ENCODE measurements at regions not wholly inside any gene's neighbourhood (a gene's known extent, or its start where the extent isn't known, plus 50 kb on each side); places are given as distances from the start of the nearest gene placed in this dataset.
"Not testable (repeated sequence)": the region's sequence is repeated elsewhere in the genome, so short reads cannot be mapped to it uniquely, and the experiment has no call there.

- no peak for DNase-seq
These were observed 197.6 kb upstream of the CFAP20DC start for GRCh38 chr3:59247402-59247841.

- DNase-seq: no peak
These were observed 197.0 kb upstream of the CFAP20DC start for GRCh38 chr3:59246719-59247401.

- no peak for DNase-seq
These were observed 196.2 kb upstream of the CFAP20DC start for GRCh38 chr3:59245859-59246501.

- no peak for DNase-seq
These were observed 195.6 kb upstream of the CFAP20DC start for GRCh38 chr3:59245300-59245858.

- no peak for DNase-seq
These were observed 194.5 kb upstream of the CFAP20DC start for GRCh38 chr3:59244343-59244742.

- no peak for DNase-seq
These were observed 193.7 kb upstream of the CFAP20DC start for GRCh38 chr3:59243476-59243875.

GRCh38 chr3:59240666-59241255, 190.9 kb upstream of the CFAP20DC start:
- peak; percentile 22 for DNase-seq

GRCh38 chr3:59237121-59237520, 187.3 kb upstream of the CFAP20DC start:
- DNase-seq: no peak

- DNase-seq: no peak
These were observed 185.8 kb upstream of the CFAP20DC start for GRCh38 chr3:59235634-59236012.

GRCh38 chr3:59234884-59235633, 185.2 kb upstream of the CFAP20DC start:
- no peak for DNase-seq

- not testable (repeated sequence) for DNase-seq
These were observed 180.6 kb upstream of the CFAP20DC start for GRCh38 chr3:59230379-59230778.

- DNase-seq: no peak
These were observed 164.0 kb upstream of the CFAP20DC start for GRCh38 chr3:59213860-59214259.

GRCh38 chr3:59212128-59212779, 162.4 kb upstream of the CFAP20DC start:
- peak; percentile 47 for DNase-seq

GRCh38 chr3:59210260-59210659, 160.4 kb upstream of the CFAP20DC start:
- no peak for DNase-seq

- no peak for DNase-seq
These were observed 142.6 kb upstream of the CFAP20DC start for GRCh38 chr3:59192473-59192872.

GRCh38 chr3:59191651-59192050, 141.8 kb upstream of the CFAP20DC start:
- no peak for DNase-seq

GRCh38 chr3:59189939-59190338, 140.1 kb upstream of the CFAP20DC start:
- no peak for DNase-seq

GRCh38 chr3:59189526-59189925, 139.7 kb upstream of the CFAP20DC start:
- DNase-seq: peak; percentile 42

GRCh38 chr3:59186725-59187124, 136.9 kb upstream of the CFAP20DC start:
- DNase-seq: no peak

GRCh38 chr3:59185591-59186369, 136.0 kb upstream of the CFAP20DC start:
- no peak for DNase-seq

GRCh38 chr3:59180006-59180405, 130.2 kb upstream of the CFAP20DC start:
- DNase-seq: no peak

GRCh38 chr3:59178698-59179097, 128.9 kb upstream of the CFAP20DC start:
- DNase-seq: no peak
